ENCODE measurements at regions not wholly inside any gene's neighbourhood (a gene's known extent, or its start where the extent isn't known, plus 50 kb on each side); places are given as distances from the start of the nearest gene placed in this dataset.
"Not testable (repeated sequence)": the region's sequence is repeated elsewhere in the genome, so short reads cannot be mapped to it uniquely, and the experiment has no call there.

DNA sequence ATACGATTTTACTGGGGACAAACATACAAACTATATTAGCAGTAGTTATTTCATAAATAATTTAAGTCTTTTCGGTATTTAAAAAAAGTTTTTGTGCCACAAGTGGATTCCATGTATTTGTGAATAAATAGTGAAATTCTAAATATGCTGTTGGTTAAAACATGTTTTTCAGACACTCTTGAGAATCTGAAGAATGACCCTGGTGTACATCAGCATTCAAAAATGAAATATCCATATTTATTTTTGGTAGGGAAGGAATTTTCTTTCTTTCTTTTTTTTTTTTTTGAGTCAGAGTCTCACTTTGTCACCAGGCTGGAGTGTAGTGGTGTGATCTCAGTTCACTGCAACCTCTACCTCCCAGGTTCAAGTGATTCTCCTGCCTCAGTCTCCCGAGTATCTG is 136.1 kb upstream of the CDK6 start:
- DNase-seq, result no peak

- DNase-seq, result no peak
Measured at GRCh38 chr7:92969061-92969460, 132.7 kb upstream of the CDK6 start.

GRCh38 chr7:92968502-92968901 is 132.1 kb upstream of the CDK6 start:
- no peak for DNase-seq

GRCh38 chr7:92967238-92967637 is 130.9 kb upstream of the CDK6 start:
- DNase-seq, result no peak

DNA sequence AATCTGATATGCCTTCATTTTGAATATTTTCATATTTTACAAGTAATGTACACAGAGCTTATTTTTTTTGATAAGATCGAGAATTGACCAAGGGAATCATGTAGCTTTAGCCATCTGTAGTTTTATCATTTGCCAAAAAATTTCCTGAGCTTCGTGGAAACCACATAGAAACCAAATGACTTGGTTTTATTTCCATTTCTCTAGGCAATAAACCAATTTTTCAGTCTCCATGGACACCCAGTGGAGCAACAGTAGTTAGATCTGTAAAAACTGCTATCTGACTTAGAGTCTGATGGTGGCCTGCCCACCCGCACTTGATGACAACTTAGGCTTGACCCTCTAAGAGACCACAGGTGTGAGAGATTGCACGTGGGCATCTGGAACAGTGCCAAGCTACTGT is 127.8 kb upstream of the CDK6 start:
- no peak for DNase-seq

GRCh38 chr7:92963566-92963965 is 127.2 kb upstream of the CDK6 start:
- DNase-seq, result no peak

GRCh38 chr7:92961961-92962360 is 125.6 kb upstream of the CDK6 start:
- no peak for DNase-seq

DNA sequence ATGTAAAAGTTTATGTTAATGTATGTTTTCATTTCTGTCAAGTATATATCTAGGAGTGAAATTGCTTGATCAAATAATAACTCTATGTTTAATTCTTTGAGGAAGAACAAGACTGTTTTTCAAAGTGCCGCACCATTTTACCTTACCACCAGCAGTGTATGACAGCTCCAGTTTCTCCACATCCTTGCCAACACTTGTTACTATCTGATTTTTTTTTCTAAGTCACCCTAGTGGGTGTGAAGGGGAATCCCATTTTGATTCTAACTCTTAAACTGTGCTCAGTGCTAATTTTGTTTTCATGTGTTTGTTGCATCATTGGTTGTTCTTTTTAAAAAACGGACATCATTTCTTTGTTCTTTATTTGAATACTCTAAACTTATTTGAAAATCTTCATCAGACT is 120.2 kb upstream of the CDK6 start:
- DNase-seq, result no peak

DNA sequence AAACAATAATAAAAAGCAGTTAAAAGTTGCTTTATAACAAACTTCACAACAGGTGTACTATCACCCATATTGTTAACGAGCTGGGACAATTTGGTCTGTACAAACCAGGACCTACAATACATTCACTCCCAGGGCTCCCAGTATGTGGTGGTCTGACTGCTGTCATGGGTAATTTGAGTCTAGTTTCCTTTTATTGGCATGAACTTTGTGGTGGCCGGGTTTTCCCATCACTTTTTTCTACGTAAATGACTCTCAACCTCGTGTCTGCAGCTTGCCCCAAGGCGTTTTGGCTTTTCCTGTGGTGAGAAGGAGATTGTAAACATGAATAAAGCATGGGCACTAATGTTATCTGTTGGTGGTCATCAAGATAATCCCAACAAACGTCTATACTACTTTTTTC is 118.7 kb upstream of the CDK6 start:
- DNase-seq, result no peak

DNA sequence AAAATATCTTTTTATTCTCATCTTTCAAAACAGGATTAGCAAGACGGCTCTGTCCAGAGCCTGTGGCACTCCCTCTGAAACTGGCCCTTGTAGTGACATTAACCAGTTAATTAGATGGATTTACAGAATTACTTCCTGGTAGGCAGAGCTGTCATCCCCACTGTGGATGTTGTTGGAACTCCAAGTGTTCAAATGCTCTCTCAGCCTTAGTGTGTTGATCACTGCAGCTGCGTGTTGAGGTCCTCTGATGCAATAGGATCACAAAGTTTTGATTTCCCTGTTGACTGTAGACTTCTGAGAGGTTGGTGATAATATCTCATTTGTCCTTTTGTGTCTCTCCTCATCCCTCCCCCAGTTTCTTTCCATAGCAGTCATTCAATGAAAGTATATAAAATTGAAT is 117.3 kb upstream of the CDK6 start:
- DNase-seq, result no peak

- DNase-seq, result no peak
Measured at GRCh38 chr7:92949748-92950147, 113.4 kb upstream of the CDK6 start.

GRCh38 chr7:92945840-92946239 is 109.5 kb upstream of the CDK6 start:
- DNase-seq, result no peak

GRCh38 chr7:92944633-92945032 is 108.3 kb upstream of the CDK6 start:
- peak; percentile 6 for DNase-seq

DNA sequence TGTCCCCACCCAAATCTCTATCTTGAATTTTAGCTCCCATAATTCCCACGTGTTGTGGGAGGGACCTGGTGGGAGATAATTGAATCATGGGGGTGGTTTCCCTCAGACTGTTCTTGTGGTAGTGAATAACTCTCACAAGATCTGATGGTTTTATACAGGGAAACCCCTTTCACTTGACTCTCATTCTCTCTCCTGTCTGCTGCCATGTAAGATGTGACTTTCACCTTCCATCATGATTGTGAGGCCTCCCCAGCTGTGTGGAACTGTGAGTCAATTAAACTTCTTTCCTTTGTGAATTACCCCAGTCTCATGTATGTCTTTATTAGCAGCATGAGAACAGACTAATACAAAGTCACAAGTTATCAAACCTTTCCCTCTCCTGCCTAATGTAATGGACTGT is 106.3 kb upstream of the CDK6 start:
- not testable (repeated sequence) for DNase-seq

- DNase-seq, result no peak
Measured at GRCh38 chr7:92939666-92940360, 103.4 kb upstream of the CDK6 start.

DNA sequence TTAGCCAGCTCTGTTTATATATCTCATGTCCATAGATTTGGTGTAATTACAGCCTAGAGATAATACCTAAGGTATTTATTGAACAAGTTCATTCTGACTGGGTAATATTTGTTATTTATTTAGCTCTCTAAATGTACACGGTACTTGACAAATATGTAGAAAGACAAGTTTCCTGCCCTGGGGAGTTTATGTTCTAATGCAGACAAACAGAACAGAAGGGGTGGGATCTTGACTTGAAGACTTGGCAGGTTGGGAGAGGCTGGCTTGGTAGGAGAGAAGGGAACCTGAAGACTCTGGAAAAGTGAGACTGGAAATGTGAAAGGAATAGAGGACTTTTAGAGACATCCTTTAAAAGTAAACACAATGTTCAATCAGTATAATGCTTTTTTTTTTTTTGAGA is 97.7 kb upstream of the CDK6 start:
- DNase-seq, result no peak

GRCh38 chr7:92932450-92932849 is 96.1 kb upstream of the CDK6 start:
- DNase-seq, result no peak

GRCh38 chr7:92930404-92930803 is 94.0 kb upstream of the CDK6 start:
- DNase-seq, result no peak

- no peak for DNase-seq
Measured at GRCh38 chr7:92926697-92927044, 90.3 kb upstream of the CDK6 start.

GRCh38 chr7:92925876-92926696 is 89.7 kb upstream of the CDK6 start:
- DNase-seq, result peak; percentile 10

DNA sequence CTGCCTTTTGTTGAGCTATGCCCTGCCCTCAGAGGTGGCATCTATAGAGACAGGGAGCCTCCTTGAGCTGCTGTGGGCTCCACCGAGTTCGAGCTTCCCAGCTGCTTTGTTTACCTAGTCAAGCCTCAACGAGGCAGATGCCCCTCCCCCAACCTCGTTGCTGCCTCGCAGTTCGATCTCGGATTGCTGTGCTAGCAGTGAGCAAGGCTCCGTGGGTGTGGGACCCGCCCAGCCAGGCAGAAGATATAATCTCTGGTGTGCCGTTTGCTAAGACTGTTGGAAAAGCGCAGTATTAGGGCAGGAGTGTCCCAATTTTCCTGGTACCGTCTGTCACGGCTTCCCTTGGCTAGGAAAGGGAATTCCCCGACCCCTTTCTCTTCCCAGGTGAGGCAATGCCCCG is 88.4 kb upstream of the CDK6 start:
- DNase-seq, result no peak

DNA sequence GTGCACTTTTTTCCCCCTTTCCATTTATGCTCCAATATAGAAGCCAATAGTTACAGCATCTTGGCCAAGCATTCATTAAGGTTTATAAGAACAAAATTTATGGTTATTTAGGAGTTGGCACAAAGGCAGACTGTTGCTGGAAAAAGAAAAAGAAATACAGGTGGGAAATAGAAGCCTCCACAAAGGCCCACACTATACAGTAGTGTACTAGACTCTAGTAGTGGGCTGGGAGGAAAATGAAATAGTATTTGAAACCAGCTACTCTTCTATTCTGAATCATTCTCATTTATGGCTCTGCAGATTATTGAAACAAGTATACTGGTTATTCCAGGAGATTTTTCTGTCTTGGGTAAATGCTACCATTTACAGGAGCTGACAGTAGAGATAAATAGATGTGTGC is 80.9 kb upstream of the CDK6 start:
- no peak for DNase-seq

DNA sequence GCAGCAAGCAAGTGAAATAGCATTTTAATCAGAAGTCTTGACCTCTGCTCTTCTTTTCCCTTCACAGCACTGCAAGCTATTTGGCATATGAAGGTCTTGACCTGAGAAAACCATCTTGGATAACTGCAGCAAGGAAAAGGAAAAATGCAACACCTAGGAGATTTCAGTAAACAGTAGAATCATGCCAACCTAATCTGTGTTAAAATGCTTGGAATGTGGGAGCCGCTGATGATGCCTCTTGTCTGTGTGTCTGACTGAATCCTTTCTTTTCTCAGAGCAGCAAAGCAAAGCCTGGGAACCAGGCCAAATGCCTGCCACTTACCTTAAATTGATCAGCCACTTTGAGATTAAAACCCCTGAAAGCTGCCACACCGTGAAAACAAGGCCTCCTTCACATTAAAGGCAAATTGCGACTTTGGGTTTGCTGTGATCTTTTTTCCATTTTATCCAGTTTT is 80.4 kb upstream of the CDK6 start:
- peak; percentile 73 for DNase-seq

DNA sequence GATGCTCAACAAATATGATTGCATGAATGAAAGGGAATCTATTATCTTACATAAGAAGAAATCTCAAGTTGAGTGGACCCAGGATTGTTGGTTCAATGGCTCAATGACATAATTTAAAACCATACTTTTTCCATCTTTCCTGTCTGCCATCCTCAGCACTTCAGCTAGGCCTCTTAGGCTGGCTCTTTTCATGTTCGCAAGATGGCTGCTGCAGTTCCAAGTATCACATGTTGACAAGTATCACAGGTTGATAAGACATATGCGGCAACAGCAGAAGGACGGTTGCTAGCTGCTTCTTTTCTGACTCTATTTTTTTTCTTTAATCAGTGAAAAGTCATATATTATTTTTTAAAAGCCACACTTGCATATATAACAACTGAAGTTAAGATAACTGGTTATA is 79.0 kb upstream of the CDK6 start:
- DNase-seq, result no peak
